Esophagus (tissue), 2 donors: ENCODE measurements at regions not wholly inside any gene's neighbourhood (a gene's known extent, or its start where the extent isn't known, plus 50 kb on each side); places are given as distances from the start of the nearest gene placed in this dataset.
A peak's percentile ranks its signal among the peaks of the same experiment; 100 is the strongest.

Experiments
- H3K27ac ChIP-seq, 2 donors: one replicate each; pipeline ENCODE4 v1.5.1; 2013; ENCODE audit warnings: low read depth in 2 of 2, mild to moderate bottlenecking in 2 of 2, inconsistent platforms in 1 of 2, low read length in 1 of 2, moderate library complexity in 1 of 2
- H3K27me3 ChIP-seq, 2 donors: one replicate each; pipeline ENCODE4 v1.6.1; 2013; ENCODE audit warnings: low read length in 2 of 2, control low read depth in 1 of 2, mild to moderate bottlenecking in 1 of 2; ENCODE audit not compliant: insufficient read depth in 2 of 2, control insufficient read depth in 1 of 2
- H3K36me3 ChIP-seq, 2 donors: one replicate each; pipeline ENCODE4 v1.6.1; 2013; ENCODE audit warnings: low read length in 1 of 2; ENCODE audit not compliant: control insufficient read depth in 2 of 2, insufficient read depth in 2 of 2
- H3K4me1 ChIP-seq, 2 donors: one replicate each; pipeline ENCODE4 v1.6.1; 2013; ENCODE audit warnings: low read length in 1 of 2; ENCODE audit not compliant: control insufficient read depth in 2 of 2, insufficient read depth in 2 of 2
- H3K4me3 ChIP-seq, 2 donors: one replicate each; pipeline ENCODE4 v1.5.1; 2013; ENCODE audit warnings: low read length in 2 of 2, mild to moderate bottlenecking in 2 of 2, low read depth in 1 of 2, moderate library complexity in 1 of 2
- H3K9me3 ChIP-seq, 2 donors: one replicate each; pipeline ENCODE4 v1.6.1; 2013; ENCODE audit warnings: mild to moderate bottlenecking in 2 of 2, low read depth in 1 of 2, low read length in 1 of 2, moderate library complexity in 1 of 2; ENCODE audit not compliant: control insufficient read depth in 2 of 2, insufficient read depth in 1 of 2
- WGBS, 2 donors: extraction: QIAGEN DNeasy Blood & Tissue Kit; methylation state at CpG; one replicate each; pipeline ENCODE4 v1.1.7; 2013; 5-methylcytosine and 5-hydroxymethylcytosine counted together
- donor health status: healthy with polysubstance abuse.
- donor health status: Bipolar disorder and iron deficiency.

DNA sequence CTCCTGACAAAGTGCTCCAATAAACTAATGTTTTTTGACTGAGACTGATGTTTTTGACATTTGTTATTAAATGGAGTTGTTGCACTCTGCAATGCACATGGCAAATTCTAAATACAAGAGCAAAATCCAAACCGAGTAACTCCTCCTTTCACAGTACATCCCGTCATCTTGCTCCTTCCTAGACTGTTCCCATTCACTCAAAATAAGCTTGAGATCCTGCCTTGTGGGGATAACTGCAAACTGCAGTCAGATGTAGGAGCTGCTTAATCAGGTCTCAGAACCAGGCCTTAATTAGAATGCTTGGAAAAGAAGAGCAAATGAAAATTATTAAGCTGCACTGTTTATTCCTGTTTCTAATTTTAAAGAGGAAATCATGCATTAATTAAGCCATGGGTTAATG lies 134.8 kb upstream of the SPRY2 start:
- no peak overlapping the region for H3K4me3 ChIP-seq
- 83% methylated on average over 2 of the region's 2 CpGs for WGBS, 2 donors

DNA sequence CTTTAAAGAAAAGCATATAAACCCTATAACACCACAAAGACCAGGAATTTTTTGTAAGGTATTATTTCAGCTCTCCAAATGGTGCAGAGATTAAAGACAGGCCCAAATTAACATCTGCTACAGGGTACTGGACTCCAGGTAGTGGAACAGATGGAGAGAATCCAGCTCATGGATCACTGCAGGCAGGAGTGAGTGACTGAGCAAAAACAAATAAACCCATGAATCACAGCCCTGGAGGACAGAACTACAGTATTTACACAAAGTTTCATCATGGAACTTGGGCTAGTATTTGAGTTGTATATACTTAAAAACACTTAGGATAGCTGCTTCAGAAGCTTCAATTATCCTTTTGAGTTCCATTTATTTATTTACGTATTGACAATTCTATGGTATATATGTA lies 132.8 kb upstream of the SPRY2 start:
- 59 to 69% methylated on average over 1 of the region's 1 CpG for WGBS, 2 donors
- Histone ChIP-seq H3K27ac (no peak overlapping the region), H3K4me3 (no peak overlapping the region)

More for the DNA sequence above, 134.8 kb upstream of the SPRY2 start:
- Histone ChIP-seq H3K27me3 (no peaks in the 10 kb centered on the region), H3K27ac (no peak overlapping the region), H3K36me3 (no peaks in the 10 kb centered on the region), H3K9me3 (no peaks in the 10 kb centered on the region), H3K4me1 (no peaks in the 10 kb centered on the region)

DNA sequence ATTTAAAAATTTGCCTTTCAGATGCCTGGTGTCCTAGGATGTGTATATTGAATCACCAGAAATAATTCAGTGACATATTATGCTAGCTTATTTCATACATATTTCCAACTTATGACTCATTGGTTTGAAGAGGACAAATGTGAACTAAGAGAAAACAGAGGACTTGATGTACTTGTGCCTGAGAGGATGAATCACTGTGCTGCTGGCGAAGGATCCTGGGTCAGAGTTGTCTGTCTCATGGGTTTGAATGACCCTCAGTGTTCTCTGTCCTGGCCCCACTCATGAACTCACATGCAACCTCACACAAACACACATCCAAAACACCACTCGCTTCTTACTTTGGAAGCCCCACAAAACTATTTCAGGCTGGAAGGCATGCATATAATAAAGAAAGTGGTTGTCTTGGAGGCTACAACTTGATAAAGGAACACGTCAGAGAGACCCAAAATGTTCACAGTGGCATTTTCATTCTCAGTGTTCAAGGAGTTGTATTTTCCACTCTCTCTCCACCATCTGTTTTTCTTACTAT lies 129.0 kb upstream of the SPRY2 start:
- Histone ChIP-seq H3K27ac (no peak overlapping the region), H3K36me3 (no peaks in the 10 kb centered on the region), H3K4me3 (no peak overlapping the region), H3K27me3 (no peaks in the 10 kb centered on the region), H3K9me3 (no peaks in the 10 kb centered on the region), H3K4me1 (no peaks in the 10 kb centered on the region)
- 41 to 54% methylated on average over 3 of the region's 3 CpGs for WGBS, 2 donors

More for the DNA sequence above, 132.8 kb upstream of the SPRY2 start:
- H3K27me3 ChIP-seq = no peaks in the 10 kb centered on the region
- H3K4me1 ChIP-seq = no peaks in the 10 kb centered on the region
- no peaks in the 10 kb centered on the region for H3K36me3 ChIP-seq
- H3K9me3 ChIP-seq = no peaks in the 10 kb centered on the region

DNA sequence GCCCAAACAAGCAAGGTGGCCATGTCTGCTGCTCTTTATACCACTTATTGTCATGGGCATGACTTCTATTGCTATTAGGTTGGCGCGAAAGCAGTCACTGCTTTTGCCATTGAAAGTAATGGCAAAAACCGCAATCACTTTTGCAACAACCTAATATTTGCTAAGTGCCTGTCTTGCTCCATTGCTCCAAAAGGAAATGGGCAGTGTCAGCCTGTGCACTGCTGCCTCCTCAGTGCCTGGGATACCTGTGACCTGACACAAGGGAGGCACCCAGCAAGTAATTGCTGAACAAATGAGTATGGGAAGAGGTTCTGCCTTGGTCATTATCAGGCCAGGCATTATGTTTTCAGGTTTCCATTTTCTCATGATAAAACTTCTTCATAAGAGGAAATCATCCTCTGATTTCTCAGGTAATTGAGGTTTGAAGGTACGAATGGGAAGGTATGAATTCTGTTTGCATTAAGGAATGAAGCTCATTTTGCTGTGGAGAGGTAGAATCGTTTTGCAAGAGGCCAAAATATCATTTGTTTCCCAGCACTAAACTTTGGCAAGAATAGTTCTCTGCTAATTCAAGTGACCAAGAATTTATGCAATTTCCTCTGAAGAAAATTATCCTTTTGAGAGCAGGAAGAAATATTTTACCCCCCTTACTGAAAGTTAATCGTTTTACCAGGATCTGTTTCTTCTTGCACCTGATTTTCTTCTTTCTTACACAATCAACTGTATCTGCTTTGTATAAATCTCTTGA lies 128.4 kb upstream of the SPRY2 start:
- no peaks in the 10 kb centered on the region for H3K27me3 ChIP-seq
- H3K9me3 ChIP-seq = no peaks in the 10 kb centered on the region
- H3K36me3 ChIP-seq = no peaks in the 10 kb centered on the region
- no peak overlapping the region for H3K4me3 ChIP-seq
- no peaks in the 10 kb centered on the region for H3K4me1 ChIP-seq
- WGBS, 2 donors = 67 to 70% methylated on average over 6 of the region's 6 CpGs
- H3K27ac ChIP-seq = peak overlapping the region; percentile 21 to 62

DNA sequence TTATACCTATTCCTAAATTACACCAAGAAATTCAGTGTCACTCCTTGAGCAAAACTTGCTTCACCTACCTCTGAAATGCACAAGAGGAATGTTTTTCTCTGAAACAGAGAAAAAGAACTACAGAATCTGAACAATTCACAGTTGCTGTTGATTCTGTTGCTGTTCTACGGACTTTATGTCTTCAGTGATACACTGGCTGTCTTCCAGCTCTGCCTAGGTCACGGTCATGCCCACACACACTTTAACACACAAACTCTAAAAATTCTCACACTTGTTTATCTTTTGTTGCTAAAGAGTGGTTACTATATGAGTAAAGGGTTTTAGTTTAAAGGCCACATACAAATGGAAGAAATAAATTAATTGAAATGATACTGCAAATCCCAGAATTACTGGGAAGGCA lies 124.4 kb upstream of the SPRY2 start:
- H3K36me3 ChIP-seq = no peaks in the 10 kb centered on the region
- H3K4me3 ChIP-seq = no peak overlapping the region
- no peaks in the 10 kb centered on the region for H3K27me3 ChIP-seq
- 63 to 66% methylated on average over 2 of the region's 2 CpGs for WGBS, 2 donors
- H3K4me1 ChIP-seq = no peaks in the 10 kb centered on the region
- H3K27ac ChIP-seq = no peak overlapping the region
- no peaks in the 10 kb centered on the region for H3K9me3 ChIP-seq

DNA sequence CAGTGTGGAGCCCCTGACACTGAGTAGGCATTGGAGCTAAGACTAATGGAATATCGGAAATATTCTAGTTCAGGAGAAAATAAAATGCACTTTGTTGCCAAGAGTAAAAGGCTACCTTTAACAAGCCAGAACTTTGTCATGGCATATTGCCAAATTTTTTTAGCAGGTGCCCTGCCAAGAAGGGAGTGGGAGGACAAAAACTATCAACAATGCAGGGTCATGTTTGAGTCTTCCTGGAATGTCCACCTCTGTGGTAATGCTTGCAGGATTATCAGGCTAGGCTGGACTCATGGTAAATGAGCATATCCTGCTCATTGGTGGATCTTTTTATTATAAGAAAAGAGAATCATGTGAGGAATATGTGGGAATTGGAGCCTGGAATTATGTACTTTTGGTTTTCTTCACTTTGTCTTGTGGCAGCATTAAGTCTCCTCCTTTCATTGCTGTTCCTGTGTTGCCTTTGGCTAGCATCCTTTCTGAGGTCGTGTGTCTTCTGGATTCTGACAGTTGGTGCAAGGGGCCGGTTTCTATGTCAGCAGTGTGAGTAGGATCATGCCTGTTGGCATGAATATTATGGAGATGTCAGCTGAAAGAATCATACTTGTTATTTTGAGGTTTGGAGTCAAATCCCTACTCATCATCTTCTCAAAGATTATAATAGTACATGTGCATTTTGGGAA lies 122.9 kb upstream of the SPRY2 start:
- Histone ChIP-seq H3K27ac (no peak overlapping the region), H3K27me3 (no peaks in the 10 kb centered on the region), H3K36me3 (no peaks in the 10 kb centered on the region), H3K4me1 (no peaks in the 10 kb centered on the region), H3K4me3 (no peak overlapping the region), H3K9me3 (no peaks in the 10 kb centered on the region)
- WGBS, 2 donors = 46 to 55% methylated on average over 3 of the region's 3 CpGs

DNA sequence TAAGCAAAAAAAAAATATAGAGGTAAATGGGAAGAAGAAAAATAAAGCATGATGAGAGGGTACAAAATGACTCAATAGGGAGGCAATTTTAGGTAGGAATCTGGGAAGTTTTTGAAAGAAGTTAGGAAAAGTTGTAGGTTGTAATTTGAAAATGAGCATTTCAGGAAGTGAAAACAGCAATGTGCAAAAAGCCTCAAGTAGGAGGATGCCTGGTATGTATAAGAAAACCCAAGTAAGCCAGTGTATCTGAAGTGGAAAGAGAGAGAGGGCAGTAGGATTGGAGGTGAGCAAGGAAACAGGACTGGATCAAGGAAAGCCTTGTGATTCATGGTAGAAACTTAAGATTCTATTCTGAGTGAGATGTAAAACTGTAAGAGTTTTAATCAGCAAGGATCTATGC lies 121.6 kb upstream of the SPRY2 start:
- H3K36me3 ChIP-seq = no peaks in the 10 kb centered on the region
- no peaks in the 10 kb centered on the region for H3K4me1 ChIP-seq
- no peaks in the 10 kb centered on the region for H3K27me3 ChIP-seq
- no peaks in the 10 kb centered on the region for H3K9me3 ChIP-seq
- H3K4me3 ChIP-seq = no peak overlapping the region
- H3K27ac ChIP-seq = no peak overlapping the region

DNA sequence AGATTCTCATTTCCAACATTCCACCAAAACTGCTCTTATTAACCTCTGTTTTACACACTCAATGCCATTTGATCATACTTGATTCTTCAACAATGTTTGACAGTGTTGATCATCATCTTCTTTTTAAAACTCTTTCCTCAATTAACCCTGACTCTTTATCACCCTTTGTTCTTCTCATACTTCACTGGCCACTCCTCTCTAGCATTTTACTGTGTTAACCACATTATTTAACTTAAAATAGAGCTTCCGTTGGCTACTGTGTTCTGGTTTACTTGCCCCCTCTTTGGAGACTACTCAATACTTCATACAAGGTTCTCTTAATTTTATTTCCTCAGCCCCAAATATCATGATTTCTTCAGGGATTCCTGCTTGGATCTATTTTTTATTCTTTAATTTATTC lies 121.1 kb upstream of the SPRY2 start:
- Histone ChIP-seq H3K4me1 (no peaks in the 10 kb centered on the region), H3K27me3 (no peaks in the 10 kb centered on the region), H3K27ac (no peak overlapping the region), H3K36me3 (no peaks in the 10 kb centered on the region), H3K9me3 (no peaks in the 10 kb centered on the region), H3K4me3 (no peak overlapping the region)
- 84 to 85% methylated on average over 1 of the region's 1 CpG for WGBS, 2 donors

DNA sequence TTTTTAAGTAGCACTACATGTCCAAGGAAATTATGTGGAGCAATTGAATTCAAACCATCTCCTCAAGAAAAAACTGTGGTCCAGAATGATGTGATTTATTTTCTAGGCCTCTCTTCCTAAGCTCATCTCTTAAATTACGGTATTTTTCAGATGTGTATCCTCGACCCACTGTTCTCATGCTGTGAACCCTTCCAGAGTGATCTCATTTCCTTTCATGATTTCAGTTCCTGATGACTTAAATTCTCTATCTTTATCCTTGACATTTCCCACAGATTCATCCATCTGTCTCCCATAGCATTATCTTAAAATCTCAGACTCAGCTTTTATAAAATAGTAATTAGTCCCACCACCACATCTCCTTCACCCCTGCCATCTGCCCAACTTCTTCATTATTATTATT lies 117.6 kb upstream of the SPRY2 start:
- H3K27me3 ChIP-seq = no peaks in the 10 kb centered on the region
- H3K4me3 ChIP-seq = no peak overlapping the region
- H3K36me3 ChIP-seq = no peaks in the 10 kb centered on the region
- no peaks in the 10 kb centered on the region for H3K4me1 ChIP-seq
- H3K27ac ChIP-seq = no peak overlapping the region
- 59 to 61% methylated on average over 2 of the region's 2 CpGs for WGBS, 2 donors
- no peaks in the 10 kb centered on the region for H3K9me3 ChIP-seq

DNA sequence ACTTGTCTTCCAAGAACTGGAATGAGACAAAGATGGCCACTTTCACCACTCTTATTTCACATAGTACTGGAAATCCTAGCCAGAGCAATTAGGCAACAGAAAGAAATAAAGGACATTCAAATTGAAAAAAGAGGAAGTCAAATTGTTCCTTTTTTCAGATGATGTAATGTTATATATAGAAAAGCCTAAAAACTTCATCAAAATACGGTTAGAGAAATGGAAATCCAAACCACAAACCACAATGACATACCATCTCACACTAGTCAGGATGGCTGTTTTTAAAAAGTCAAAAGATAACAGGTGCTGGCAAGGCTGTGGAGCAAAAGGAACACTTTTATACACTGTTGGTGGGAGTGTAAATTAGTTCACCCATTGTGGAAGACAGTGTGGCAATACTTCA lies 113.3 kb upstream of the SPRY2 start:
- WGBS, 2 donors = 65 to 67% methylated on average over 1 of the region's 1 CpG

More for the DNA sequence above, 113.3 kb upstream of the SPRY2 start:
- peaks cover 0 to 3% of the 10 kb centered on the region in 2 donors for H3K9me3 ChIP-seq
- H3K27ac ChIP-seq = no peak overlapping the region
- no peaks in the 10 kb centered on the region for H3K36me3 ChIP-seq
- H3K4me1 ChIP-seq = no peaks in the 10 kb centered on the region
- H3K27me3 ChIP-seq = no peaks in the 10 kb centered on the region
- no peak overlapping the region for H3K4me3 ChIP-seq
